ENCODE measurements at regions not wholly inside any gene's neighbourhood (a gene's known extent, or its start where the extent isn't known, plus 50 kb on each side); places are given as distances from the start of the nearest gene placed in this dataset.

- Mint-ChIP-seq H3K4me3 (no peak overlapping the region), H3K9me3 (no peaks in the 10 kb centered on the region), H3K27me3 (ENCODE audit: low read depth) (peaks cover 4% of the 10 kb centered on the region), H3K4me1 (peaks cover 13% of the 10 kb centered on the region), H3K36me3 (ENCODE audit: low read depth) (no peaks in the 10 kb centered on the region), H3K27ac (ENCODE audit: unreplicated experiment) (no peak overlapping the region)
- no peak for DNase-seq (ENCODE audit: low read depth, low spot score)
- TF ChIP-seq CTCF (conservative IDR thresholded peaks at IDR 0.05) = no peak
Measured at GRCh38 chr15:31468911-31469785, 142.5 kb downstream of the KLF13 start.

GRCh38 chr15:31469786-31470525, 143.3 kb downstream of the KLF13 start:
- H3K4me3 Mint-ChIP-seq = no peak overlapping the region
- no peak overlapping the region for H3K27ac Mint-ChIP-seq (ENCODE audit: unreplicated experiment)
- peaks cover 2% of the 10 kb centered on the region for H3K27me3 Mint-ChIP-seq (ENCODE audit: low read depth)

GRCh38 chr15:31470756-31471155, 144.1 kb downstream of the KLF13 start:
- Mint-ChIP-seq H3K4me3 (no peak overlapping the region), H3K27ac (ENCODE audit: unreplicated experiment) (no peak overlapping the region), H3K27me3 (ENCODE audit: low read depth) (no peaks in the 10 kb centered on the region), H3K36me3 (ENCODE audit: low read depth) (no peaks in the 10 kb centered on the region), H3K9me3 (peaks cover 2% of the 10 kb centered on the region), H3K4me1 (peaks cover 19% of the 10 kb centered on the region)
- DNase-seq (ENCODE audit: low read depth, low spot score) = no peak
- TF ChIP-seq CTCF (conservative IDR thresholded peaks at IDR 0.05) = no peak

More at GRCh38 chr15:31469786-31470525, 143.3 kb downstream of the KLF13 start:
- TF ChIP-seq CTCF (conservative IDR thresholded peaks at IDR 0.05) = no peak
- no peak for DNase-seq (ENCODE audit: low read depth, low spot score)
- Mint-ChIP-seq H3K9me3 (no peaks in the 10 kb centered on the region), H3K4me1 (peaks cover 13% of the 10 kb centered on the region), H3K36me3 (ENCODE audit: low read depth) (no peaks in the 10 kb centered on the region)

- no peak for DNase-seq (ENCODE audit: low read depth, low spot score)
Measured at GRCh38 chr15:31471731-31472430, 145.2 kb downstream of the KLF13 start.

More at GRCh38 chr15:31471731-31472430, 145.2 kb downstream of the KLF13 start:
- no peak for TF ChIP-seq CTCF (conservative IDR thresholded peaks at IDR 0.05)
- no peaks in the 10 kb centered on the region for H3K36me3 Mint-ChIP-seq (ENCODE audit: low read depth)
- no peaks in the 10 kb centered on the region for H3K27me3 Mint-ChIP-seq (ENCODE audit: low read depth)
- H3K27ac Mint-ChIP-seq (ENCODE audit: unreplicated experiment) = no peak overlapping the region
- peaks cover 2% of the 10 kb centered on the region for H3K9me3 Mint-ChIP-seq
- H3K4me3 Mint-ChIP-seq = no peak overlapping the region
- H3K4me1 Mint-ChIP-seq = peaks cover 19% of the 10 kb centered on the region

Data from neural crest cell (in vitro differentiated cells).